Panc1 (cell line): ENCODE measurements at regions not wholly inside any gene's neighbourhood (a gene's known extent, or its start where the extent isn't known, plus 50 kb on each side); places are given as distances from the start of the nearest gene placed in this dataset.

Source experiments
- ATAC-seq: fragments of 200-7000 bp; cut with Tn5 transposase; 2 replicates; pipeline ENCODE4 v1.9.1; 2020; ENCODE audit warnings: mild to moderate bottlenecking, moderate library complexity
- BruUV-seq: library from RNA; stranded (reverse); fragments of 400-500 nt; replicated peaks from 2 replicates; lab custom pipeline; 2021; lab: Mats Ljungman, UMichigan
- CTCF ChIA-PET: fragments of 300-600 bp; sonication (Branson Sonifier 250); formaldehyde crosslinking; loops from one replicate; lab custom pipeline; 2022; ENCODE audit warnings: antibody characterized with exemption; lab: Charles Lee
- POLR2A ChIA-PET: fragments of 300-600 bp; sonication (Branson Sonifier 250); formaldehyde crosslinking; loops from one replicate; lab custom pipeline; 2022; ENCODE audit warnings: antibody characterized with exemption; lab: Charles Lee
- DNase-seq: peaks from one replicate; pipeline ENCODE4 v3.0.0-alpha.2; 2010; ENCODE audit warnings: low read depth, low spot score
- H3K27ac ChIP-seq: 2 replicates; pipeline ENCODE4 v1.5.1; 2011; ENCODE audit warnings: mild to moderate bottlenecking, low read length, inconsistent platforms
- H3K27me3 ChIP-seq: fragments of 200-500 bp; sonication (Bioruptor generic); 2 replicates; pipeline ENCODE4 v1.6.0; 2014; ENCODE audit warnings: low read length, inconsistent platforms; ENCODE audit not compliant: control insufficient read depth, insufficient read depth
- H3K36me3 ChIP-seq: fragments of 200-500 bp; sonication (Bioruptor generic); 2 replicates; pipeline ENCODE4 v1.5.1; 2014; ENCODE audit warnings: inconsistent platforms, mild to moderate bottlenecking, low read length, moderate library complexity; ENCODE audit not compliant: control insufficient read depth, insufficient read depth
- H3K4me1 ChIP-seq: 2 replicates; pipeline ENCODE4 v1.5.1; 2011; ENCODE audit warnings: inconsistent platforms, mild to moderate bottlenecking, low read length, moderate library complexity; ENCODE audit not compliant: control insufficient read depth, insufficient read depth
- H3K4me3 ChIP-seq, 2 experiments: 2 replicates each; pipeline ENCODE4 v1.5.1; 2011 to 2012; ENCODE audit warnings: low read depth in 2 of 2, low read length in 2 of 2, mild to moderate bottlenecking in 2 of 2, inconsistent platforms in 1 of 2, moderate library complexity in 1 of 2
- H3K9me3 ChIP-seq: fragments of 200-500 bp; sonication (Bioruptor generic); 2 replicates; pipeline ENCODE4 v1.5.1; 2014; ENCODE audit warnings: low read depth, mild to moderate bottlenecking, inconsistent platforms, low read length, moderate library complexity; ENCODE audit not compliant: control insufficient read depth, insufficient read depth
- CTCF ChIP-seq: fragments of 450-650 bp; IDR thresholded peaks from 2 replicates; pipeline ENCODE4 v1.5.1; 2017; ENCODE audit warnings: mild to moderate bottlenecking
- POLR2AphosphoS5 ChIP-seq: IDR thresholded peaks from 2 replicates; pipeline ENCODE4 v1.6.1; 2012; ENCODE audit warnings: mild to moderate bottlenecking, low read depth, low read length, moderate library complexity
- REST ChIP-seq, 2 experiments: IDR thresholded peaks; 2 replicates each; pipeline ENCODE4 v1.6.1; 2011 to 2012; ENCODE audit warnings: low read depth in 2 of 2, control low read depth in 1 of 2, low read length in 1 of 2, mild to moderate bottlenecking in 1 of 2, moderate library complexity in 1 of 2; ENCODE audit not compliant: insufficient read depth in 1 of 2
- SIN3A ChIP-seq: IDR thresholded peaks from 2 replicates; pipeline ENCODE4 v1.6.1; 2012; ENCODE audit warnings: low read depth, mild to moderate bottlenecking, low read length, moderate library complexity, borderline replicate concordance; ENCODE audit not compliant: insufficient read depth
- TCF7L2 ChIP-seq: IDR thresholded peaks from 2 replicates; pipeline ENCODE4 v1.6.1; 2011; ENCODE audit warnings: mild to moderate bottlenecking, low read depth, low read length, inconsistent platforms
- in situ Hi-C: cut with HindIII; loops from 2 replicates; pipeline ENCODE4 v1.10.0; 2016; ENCODE audit warnings: low sequenced_read_pairs, low pct_unique_long_range_greater_than_20kb
- intact Hi-C: fragments of 100-400 bp; cut with micrococcal nuclease; formaldehyde crosslinking; loops from one replicate; pipeline ENCODE4 v1.10.0; 2022; ENCODE audit not compliant: unreplicated experiment

- DNase-seq, result no peak
- H3K27me3 ChIP-seq, result no peaks in the 10 kb centered on the region
- no peaks in the 10 kb centered on the region for H3K4me1 ChIP-seq
- intact Hi-C loops, result no loop called here
- ChIA-PET POLR2A (no interaction called here), CTCF (no interaction called here)
- in situ Hi-C loops, result no loop called here
- no peak for TF ChIP-seq TCF7L2
- no peak for TF ChIP-seq SIN3A
- TF ChIP-seq POLR2AphosphoS5, result no peak
- no peak for TF ChIP-seq CTCF
- TF ChIP-seq REST (IDR thresholded peaks at IDR 0.05; ENCODE audit: insufficient read depth in 1 of 2, low read depth in 2 of 2, low read length in 1 of 2), result no peak
- no peak overlapping the region for H3K27ac ChIP-seq
- no peaks in the 10 kb centered on the region; the same call in 1 of the 2 replicates for H3K9me3 ChIP-seq
- no TSS peak for BruUV-seq
- H3K4me3 ChIP-seq, result no peak overlapping the region
- no peaks in the 10 kb centered on the region for H3K36me3 ChIP-seq
- ATAC-seq, result no peak
Observed at GRCh38 chr19:28009696-28010095, 1203.3 kb downstream of the UQCRFS1 start.

- CTCF ChIA-PET, result no interaction called here
- in situ Hi-C loops, result no loop called here
- H3K27me3 ChIP-seq, result no peaks in the 10 kb centered on the region
- DNase-seq, result no peak
- H3K9me3 ChIP-seq, result no peaks in the 10 kb centered on the region; the same call in 1 of the 2 replicates
- POLR2A ChIA-PET, result interaction anchor here (0.6 kb wide), 1 partner anchor 18 kb away, joined by 4 read pairs; no protein-coding TSS in a partner anchor
- H3K27ac ChIP-seq, result no peak overlapping the region
- no peak for ATAC-seq
- no peak for TF ChIP-seq TCF7L2
- TF ChIP-seq CTCF, result no peak
- no peak for TF ChIP-seq SIN3A
- TF ChIP-seq POLR2AphosphoS5, result no peak
- no peak for TF ChIP-seq REST (IDR thresholded peaks at IDR 0.05; ENCODE audit: insufficient read depth in 1 of 2, low read depth in 2 of 2, low read length in 1 of 2)
- no peaks in the 10 kb centered on the region for H3K36me3 ChIP-seq
- intact Hi-C loops, result no loop called here
- H3K4me1 ChIP-seq, result no peaks in the 10 kb centered on the region
- no TSS peak for BruUV-seq
- no peak overlapping the region for H3K4me3 ChIP-seq
Observed at GRCh38 chr19:28008695-28009094, 1204.3 kb downstream of the UQCRFS1 start.
